ENCODE measurements at regions not wholly inside any gene's neighbourhood (a gene's known extent, or its start where the extent isn't known, plus 50 kb on each side); places are given as distances from the start of the nearest gene placed in this dataset.

- no peaks in the 10 kb centered on the region for H3K4me1 Mint-ChIP-seq
- DNase-seq (ENCODE audit: low spot score), result no peak
- CTCF ChIA-PET, result no interaction called here
- no peak overlapping the region for H3K4me3 Mint-ChIP-seq
- TF ChIP-seq ZSCAN18 (CRISPR knock-in tag; IDR thresholded peaks at IDR 0.05) (no peak), ZNF671 (CRISPR knock-in tag; IDR thresholded peaks at IDR 0.05) (no peak), FOXJ3 (CRISPR knock-in tag; IDR thresholded peaks at IDR 0.05; ENCODE audit: borderline replicate concordance) (no peak), ELF4 (CRISPR knock-in tag; IDR thresholded peaks at IDR 0.05; ENCODE audit: low read depth) (no peak), E2F4 (CRISPR knock-in tag; IDR thresholded peaks at IDR 0.05; ENCODE audit: borderline replicate concordance, low read depth) (no peak)
- TF ChIP-seq, protein P1, sequence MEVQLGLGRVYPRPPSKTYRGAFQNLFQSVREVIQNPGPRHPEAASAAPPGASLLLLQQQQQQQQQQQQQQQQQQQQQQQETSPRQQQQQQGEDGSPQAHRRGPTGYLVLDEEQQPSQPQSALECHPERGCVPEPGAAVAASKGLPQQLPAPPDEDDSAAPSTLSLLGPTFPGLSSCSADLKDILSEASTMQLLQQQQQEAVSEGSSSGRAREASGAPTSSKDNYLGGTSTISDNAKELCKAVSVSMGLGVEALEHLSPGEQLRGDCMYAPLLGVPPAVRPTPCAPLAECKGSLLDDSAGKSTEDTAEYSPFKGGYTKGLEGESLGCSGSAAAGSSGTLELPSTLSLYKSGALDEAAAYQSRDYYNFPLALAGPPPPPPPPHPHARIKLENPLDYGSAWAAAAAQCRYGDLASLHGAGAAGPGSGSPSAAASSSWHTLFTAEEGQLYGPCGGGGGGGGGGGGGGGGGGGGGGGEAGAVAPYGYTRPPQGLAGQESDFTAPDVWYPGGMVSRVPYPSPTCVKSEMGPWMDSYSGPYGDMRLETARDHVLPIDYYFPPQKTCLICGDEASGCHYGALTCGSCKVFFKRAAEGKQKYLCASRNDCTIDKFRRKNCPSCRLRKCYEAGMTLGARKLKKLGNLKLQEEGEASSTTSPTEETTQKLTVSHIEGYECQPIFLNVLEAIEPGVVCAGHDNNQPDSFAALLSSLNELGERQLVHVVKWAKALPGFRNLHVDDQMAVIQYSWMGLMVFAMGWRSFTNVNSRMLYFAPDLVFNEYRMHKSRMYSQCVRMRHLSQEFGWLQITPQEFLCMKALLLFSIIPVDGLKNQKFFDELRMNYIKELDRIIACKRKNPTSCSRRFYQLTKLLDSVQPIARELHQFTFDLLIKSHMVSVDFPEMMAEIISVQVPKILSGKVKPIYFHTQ (CRISPR knock-in tag; IDR thresholded peaks at IDR 0.05), result no peak
- H3K9me3 Mint-ChIP-seq, result peaks cover 3% of the 10 kb centered on the region; the same call in 1 of the 2 replicates
- no peaks in the 10 kb centered on the region for H3K27me3 Mint-ChIP-seq (ENCODE audit: low read depth)
- no peak for ATAC-seq
- no peak overlapping the region for H3K27ac Mint-ChIP-seq
- POLR2A ChIA-PET, result no interaction called here
- no peaks in the 10 kb centered on the region for H3K36me3 Mint-ChIP-seq
Measured at GRCh38 chr12:42915426-42915825, 325.9 kb upstream of the PRICKLE1 start.

DNA sequence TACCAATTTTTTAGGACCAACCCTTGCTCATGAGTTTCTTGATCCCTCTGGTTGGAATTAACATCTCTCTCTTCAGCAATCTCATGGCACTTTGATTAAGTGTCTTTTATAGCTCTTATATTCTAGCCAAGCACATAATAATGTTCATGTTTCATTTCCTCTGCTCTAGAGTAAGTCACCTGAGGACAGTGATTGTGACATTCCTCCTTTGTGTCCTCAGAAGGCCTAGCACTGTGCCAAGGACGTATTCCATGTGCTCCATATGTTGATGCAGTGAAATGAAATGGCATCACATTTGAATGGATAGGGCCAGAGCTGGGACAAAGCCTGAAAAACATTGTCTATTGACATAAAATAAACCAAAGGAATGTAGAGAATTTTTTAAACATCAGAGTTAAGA is 322.8 kb upstream of the PRICKLE1 start:
- POLR2A ChIA-PET, result no interaction called here
- Mint-ChIP-seq H3K4me1 (no peaks in the 10 kb centered on the region), H3K36me3 (no peaks in the 10 kb centered on the region), H3K9me3 (peaks cover 3% of the 10 kb centered on the region; the same call in 1 of the 2 replicates), H3K27ac (no peak overlapping the region), H3K4me3 (no peak overlapping the region), H3K27me3 (ENCODE audit: low read depth) (no peaks in the 10 kb centered on the region)
- CTCF ChIA-PET, result no interaction called here
- ATAC-seq (no peak), DNase-seq (ENCODE audit: low spot score) (no peak)
- TF ChIP-seq, protein P2, sequence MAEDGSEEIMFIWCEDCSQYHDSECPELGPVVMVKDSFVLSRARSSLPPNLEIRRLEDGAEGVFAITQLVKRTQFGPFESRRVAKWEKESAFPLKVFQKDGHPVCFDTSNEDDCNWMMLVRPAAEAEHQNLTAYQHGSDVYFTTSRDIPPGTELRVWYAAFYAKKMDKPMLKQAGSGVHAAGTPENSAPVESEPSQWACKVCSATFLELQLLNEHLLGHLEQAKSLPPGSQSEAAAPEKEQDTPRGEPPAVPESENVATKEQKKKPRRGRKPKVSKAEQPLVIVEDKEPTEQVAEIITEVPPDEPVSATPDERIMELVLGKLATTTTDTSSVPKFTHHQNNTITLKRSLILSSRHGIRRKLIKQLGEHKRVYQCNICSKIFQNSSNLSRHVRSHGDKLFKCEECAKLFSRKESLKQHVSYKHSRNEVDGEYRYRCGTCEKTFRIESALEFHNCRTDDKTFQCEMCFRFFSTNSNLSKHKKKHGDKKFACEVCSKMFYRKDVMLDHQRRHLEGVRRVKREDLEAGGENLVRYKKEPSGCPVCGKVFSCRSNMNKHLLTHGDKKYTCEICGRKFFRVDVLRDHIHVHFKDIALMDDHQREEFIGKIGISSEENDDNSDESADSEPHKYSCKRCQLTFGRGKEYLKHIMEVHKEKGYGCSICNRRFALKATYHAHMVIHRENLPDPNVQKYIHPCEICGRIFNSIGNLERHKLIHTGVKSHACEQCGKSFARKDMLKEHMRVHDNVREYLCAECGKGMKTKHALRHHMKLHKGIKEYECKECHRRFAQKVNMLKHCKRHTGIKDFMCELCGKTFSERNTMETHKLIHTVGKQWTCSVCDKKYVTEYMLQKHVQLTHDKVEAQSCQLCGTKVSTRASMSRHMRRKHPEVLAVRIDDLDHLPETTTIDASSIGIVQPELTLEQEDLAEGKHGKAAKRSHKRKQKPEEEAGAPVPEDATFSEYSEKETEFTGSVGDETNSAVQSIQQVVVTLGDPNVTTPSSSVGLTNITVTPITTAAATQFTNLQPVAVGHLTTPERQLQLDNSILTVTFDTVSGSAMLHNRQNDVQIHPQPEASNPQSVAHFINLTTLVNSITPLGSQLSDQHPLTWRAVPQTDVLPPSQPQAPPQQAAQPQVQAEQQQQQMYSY (CRISPR knock-in tag; IDR thresholded peaks at IDR 0.05), result no peak
- no peak for TF ChIP-seq TP53 (CRISPR knock-in tag; IDR thresholded peaks at IDR 0.05)
- TF ChIP-seq TCF7 (CRISPR knock-in tag; IDR thresholded peaks at IDR 0.05; ENCODE audit: low read depth), result no peak
- no peak for TF ChIP-seq ZNF512 (CRISPR knock-in tag; IDR thresholded peaks at IDR 0.05; ENCODE audit: borderline replicate concordance)
- TF ChIP-seq, protein P3, sequence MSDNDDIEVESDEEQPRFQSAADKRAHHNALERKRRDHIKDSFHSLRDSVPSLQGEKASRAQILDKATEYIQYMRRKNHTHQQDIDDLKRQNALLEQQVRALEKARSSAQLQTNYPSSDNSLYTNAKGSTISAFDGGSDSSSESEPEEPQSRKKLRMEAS (CRISPR knock-in tag; IDR thresholded peaks at IDR 0.05), result no peak
- no peak for TF ChIP-seq FOXP4 (CRISPR knock-in tag; IDR thresholded peaks at IDR 0.05)
- no peak for TF ChIP-seq RELA (CRISPR knock-in tag; IDR thresholded peaks at IDR 0.05; ENCODE audit: borderline replicate concordance)
- no peak for TF ChIP-seq EMX1 (CRISPR knock-in tag; IDR thresholded peaks at IDR 0.05)
- TF ChIP-seq ZNF532 (CRISPR knock-in tag; IDR thresholded peaks at IDR 0.05; ENCODE audit: borderline replicate concordance), result no peak
- no peak for TF ChIP-seq NFYB (CRISPR knock-in tag; conservative IDR thresholded peaks at IDR 0.05; ENCODE audit: low read depth)
- no peak for TF ChIP-seq ZNF138 (CRISPR knock-in tag; conservative IDR thresholded peaks at IDR 0.05)

All from WTC11 (cell line).